SU-DHL-6 (cell line): ENCODE measurements at regions not wholly inside any gene's neighbourhood (a gene's known extent, or its start where the extent isn't known, plus 50 kb on each side); places are given as distances from the start of the nearest gene placed in this dataset.

Source experiments
- H2AFZ ChIP-seq: fragments of 200-600 bp; sonication (generic); 2 replicates; pipeline ENCODE4 v1.6.1; 2014; ENCODE audit warnings: low read depth, mild to moderate bottlenecking, moderate library complexity, mixed read lengths, antibody characterized with exemption, low read length; ENCODE audit not compliant: severe bottlenecking
- H3F3A ChIP-seq: fragments of 200-600 bp; shearing (Covaris generic); 2 replicates; pipeline ENCODE4 v1.6.0; 2016; ENCODE audit warnings: antibody characterized with exemption, mild to moderate bottlenecking; ENCODE audit not compliant: insufficient read depth
- H3K27ac ChIP-seq: fragments of 200-600 bp; sonication (generic); 2 replicates; pipeline ENCODE4 v1.5.1; 2016; ENCODE audit warnings: low read depth, mild to moderate bottlenecking, low read length, moderate library complexity, mixed read lengths
- H3K27me3 ChIP-seq: fragments of 200-600 bp; sonication (generic), shearing (Covaris generic); 2 replicates; pipeline ENCODE4 v1.6.0; 2014; ENCODE audit warnings: mild to moderate bottlenecking, low read length
- H3K36me3 ChIP-seq: fragments of 200-600 bp; sonication (generic); 2 replicates; pipeline ENCODE4 v1.6.1; 2014; ENCODE audit warnings: mild to moderate bottlenecking, low read length, mixed read lengths
- H3K4me2 ChIP-seq: fragments of 300-600, 200-600 bp; shearing (Covaris generic), sonication (generic); 2 replicates; pipeline ENCODE4 v1.6.0; 2014; ENCODE audit warnings: low read length, low read depth, mild to moderate bottlenecking; ENCODE audit not compliant: poor library complexity, severe bottlenecking
- H3K4me3 ChIP-seq: fragments of 200-600 bp; sonication (generic); 2 replicates; pipeline ENCODE4 v1.5.1; 2014; ENCODE audit warnings: antibody characterized with exemption, low read length, mild to moderate bottlenecking, mixed read lengths; ENCODE audit not compliant: insufficient read depth, poor library complexity, severe bottlenecking
- H3K79me2 ChIP-seq: fragments of 200-600 bp; sonication (generic); 2 replicates; pipeline ENCODE4 v1.6.1; 2014; ENCODE audit warnings: mild to moderate bottlenecking, low read length, moderate library complexity; ENCODE audit not compliant: insufficient read depth
- H3K9ac ChIP-seq: fragments of 200-600 bp; sonication (generic); 2 replicates; pipeline ENCODE4 v1.7.0; 2014; ENCODE audit warnings: mild to moderate bottlenecking, low read length
- H3K9me2 ChIP-seq: fragments of 200-600 bp; sonication (generic); replicated peaks from 2 replicates; pipeline ENCODE4 v1.6.1; 2014; ENCODE audit warnings: low read length; ENCODE audit not compliant: insufficient read depth
- H3K9me3 ChIP-seq: fragments of 200-600 bp; sonication (generic); 2 replicates; pipeline ENCODE4 v1.6.1; 2014; ENCODE audit warnings: low read length, mixed read lengths; ENCODE audit not compliant: insufficient read depth
- H4K20me1 ChIP-seq: fragments of 200-600 bp; sonication (generic); 2 replicates; pipeline ENCODE4 v1.6.1; 2014; ENCODE audit warnings: low read depth, mild to moderate bottlenecking, antibody characterized with exemption, low read length, moderate library complexity, mixed read lengths
- EZH2phosphoT487 ChIP-seq: fragments of 200-600 bp; sonication (generic), shearing (Covaris generic); conservative IDR thresholded peaks from 2 replicates; pipeline ENCODE4 v1.6.1; 2018; ENCODE audit warnings: mild to moderate bottlenecking, antibody characterized with exemption, low read length, moderate library complexity, mixed read lengths
- TF ChIP-seq, protein P1 (sequence below): fragments of 200-600 bp; sonication (generic); IDR thresholded peaks from one replicate; pipeline ENCODE4 v1.5.1; 2017; ENCODE audit warnings: antibody characterized with exemption, mild to moderate bottlenecking, low read length, moderate library complexity; ENCODE audit not compliant: insufficient read depth, poor library complexity, severe bottlenecking

DNA sequence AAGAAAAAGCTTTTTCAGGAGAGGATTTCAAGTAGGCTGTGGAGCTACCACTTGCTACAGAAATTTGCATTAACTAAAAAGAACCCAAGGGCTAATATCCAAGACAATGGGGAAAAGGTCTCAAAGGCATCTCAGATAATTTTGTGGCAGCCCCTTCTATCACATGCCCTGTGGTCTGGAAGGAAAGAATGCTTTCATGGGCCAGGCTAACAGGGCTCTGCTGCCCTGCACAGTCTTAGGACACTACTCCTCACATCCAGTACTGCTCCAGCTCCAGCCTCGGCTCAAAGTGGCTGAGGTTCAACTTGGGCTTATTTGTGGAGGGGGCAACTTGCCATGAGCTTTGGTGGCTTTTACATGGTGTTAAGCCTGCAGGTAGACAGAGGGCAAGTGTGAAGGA, 1150.3 kb downstream of the CNTNAP5 start:
- Histone ChIP-seq H3K79me2 (no peaks in the 10 kb centered on the region), H3K4me2 (no peak overlapping the region), H3K36me3 (no peaks in the 10 kb centered on the region; the same call in 1 of the 2 replicates), H4K20me1 (no peaks in the 10 kb centered on the region), H3K9me3 (no peaks in the 10 kb centered on the region), H3F3A (no peaks in the 10 kb centered on the region), H3K4me3 (no peak overlapping the region), H2AFZ (no peak overlapping the region), H3K9ac (no peak overlapping the region), H3K9me2 (no peaks in the 10 kb centered on the region), H3K27ac (no peak overlapping the region), H3K27me3 (no peaks in the 10 kb centered on the region)
- TF ChIP-seq, protein P1, sequence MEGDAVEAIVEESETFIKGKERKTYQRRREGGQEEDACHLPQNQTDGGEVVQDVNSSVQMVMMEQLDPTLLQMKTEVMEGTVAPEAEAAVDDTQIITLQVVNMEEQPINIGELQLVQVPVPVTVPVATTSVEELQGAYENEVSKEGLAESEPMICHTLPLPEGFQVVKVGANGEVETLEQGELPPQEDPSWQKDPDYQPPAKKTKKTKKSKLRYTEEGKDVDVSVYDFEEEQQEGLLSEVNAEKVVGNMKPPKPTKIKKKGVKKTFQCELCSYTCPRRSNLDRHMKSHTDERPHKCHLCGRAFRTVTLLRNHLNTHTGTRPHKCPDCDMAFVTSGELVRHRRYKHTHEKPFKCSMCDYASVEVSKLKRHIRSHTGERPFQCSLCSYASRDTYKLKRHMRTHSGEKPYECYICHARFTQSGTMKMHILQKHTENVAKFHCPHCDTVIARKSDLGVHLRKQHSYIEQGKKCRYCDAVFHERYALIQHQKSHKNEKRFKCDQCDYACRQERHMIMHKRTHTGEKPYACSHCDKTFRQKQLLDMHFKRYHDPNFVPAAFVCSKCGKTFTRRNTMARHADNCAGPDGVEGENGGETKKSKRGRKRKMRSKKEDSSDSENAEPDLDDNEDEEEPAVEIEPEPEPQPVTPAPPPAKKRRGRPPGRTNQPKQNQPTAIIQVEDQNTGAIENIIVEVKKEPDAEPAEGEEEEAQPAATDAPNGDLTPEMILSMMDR = no peak
- no peak for TF ChIP-seq EZH2phosphoT487

DNA sequence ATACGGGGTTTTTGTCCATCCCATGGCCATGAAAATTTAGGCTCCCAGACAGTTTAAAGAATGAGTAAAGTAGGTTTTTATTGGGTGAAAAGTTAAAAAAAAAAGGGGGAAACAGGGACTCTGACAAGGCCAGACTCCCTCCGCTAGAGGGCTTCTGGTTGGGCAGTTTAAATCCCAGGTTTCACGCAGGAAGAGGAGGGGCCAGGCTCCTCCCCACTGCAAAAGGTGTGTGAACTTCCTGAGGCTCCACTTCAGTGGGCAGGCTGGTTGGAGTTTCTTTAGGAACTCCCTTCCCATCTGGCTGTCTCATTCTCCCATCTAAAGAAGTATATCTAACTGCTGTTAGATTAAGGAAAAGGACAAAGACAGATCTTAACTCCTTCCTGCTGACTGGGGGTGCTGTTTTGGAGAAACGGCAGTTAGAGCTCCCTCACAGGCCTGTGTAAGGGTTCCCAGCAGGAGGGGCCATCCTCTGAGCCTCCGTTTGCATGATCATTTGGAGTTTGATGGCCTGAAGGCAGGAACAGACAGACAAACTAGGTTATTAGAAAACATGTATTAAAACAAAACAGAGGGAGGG, 1160.7 kb downstream of the CNTNAP5 start:
- Histone ChIP-seq H3K9ac (no peak overlapping the region), H3K9me3 (no peaks in the 10 kb centered on the region), H3K4me3 (no peak overlapping the region), H3K27ac (no peak overlapping the region), H4K20me1 (no peaks in the 10 kb centered on the region), H3K36me3 (no peaks in the 10 kb centered on the region), H2AFZ (no peak overlapping the region), H3K27me3 (no peaks in the 10 kb centered on the region), H3F3A (no peaks in the 10 kb centered on the region), H3K4me2 (no peak overlapping the region), H3K9me2 (no peaks in the 10 kb centered on the region), H3K79me2 (no peaks in the 10 kb centered on the region)
- TF ChIP-seq, protein P1 = no peak
- no peak for TF ChIP-seq EZH2phosphoT487

DNA sequence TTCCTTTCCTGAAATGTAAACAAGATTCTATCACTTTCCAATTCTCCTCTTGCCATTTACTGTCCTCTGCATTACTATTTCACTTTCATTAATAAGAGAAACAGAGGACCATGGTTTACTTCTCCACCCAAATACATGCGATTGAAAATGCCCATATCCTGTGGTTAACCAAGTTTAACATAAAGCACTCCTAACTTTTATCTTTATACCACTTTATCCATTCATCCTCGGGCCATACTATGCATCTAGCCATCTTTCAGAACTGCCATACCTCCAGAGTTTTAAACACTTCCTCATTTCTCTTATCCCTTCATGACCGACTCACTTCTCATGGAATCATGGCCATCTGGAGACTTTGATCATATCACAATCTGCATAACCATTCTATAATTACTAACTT, 1182.3 kb downstream of the CNTNAP5 start:
- no peaks in the 10 kb centered on the region for H4K20me1 ChIP-seq
- H3K4me2 ChIP-seq = no peak overlapping the region
- H2AFZ ChIP-seq = no peak overlapping the region
- no peak overlapping the region for H3K4me3 ChIP-seq
- H3K27me3 ChIP-seq = no peaks in the 10 kb centered on the region
- no peaks in the 10 kb centered on the region for H3K79me2 ChIP-seq
- no peaks in the 10 kb centered on the region for H3K36me3 ChIP-seq
- no peaks in the 10 kb centered on the region for H3F3A ChIP-seq
- no peak overlapping the region for H3K27ac ChIP-seq
- no peak for TF ChIP-seq EZH2phosphoT487
- TF ChIP-seq, protein P1 = no peak
- H3K9ac ChIP-seq = no peak overlapping the region
- no peaks in the 10 kb centered on the region for H3K9me3 ChIP-seq
- H3K9me2 ChIP-seq = no peaks in the 10 kb centered on the region
